ENCODE measurements at regions not wholly inside any gene's neighbourhood (a gene's known extent, or its start where the extent isn't known, plus 50 kb on each side); places are given as distances from the start of the nearest gene placed in this dataset.

DNA sequence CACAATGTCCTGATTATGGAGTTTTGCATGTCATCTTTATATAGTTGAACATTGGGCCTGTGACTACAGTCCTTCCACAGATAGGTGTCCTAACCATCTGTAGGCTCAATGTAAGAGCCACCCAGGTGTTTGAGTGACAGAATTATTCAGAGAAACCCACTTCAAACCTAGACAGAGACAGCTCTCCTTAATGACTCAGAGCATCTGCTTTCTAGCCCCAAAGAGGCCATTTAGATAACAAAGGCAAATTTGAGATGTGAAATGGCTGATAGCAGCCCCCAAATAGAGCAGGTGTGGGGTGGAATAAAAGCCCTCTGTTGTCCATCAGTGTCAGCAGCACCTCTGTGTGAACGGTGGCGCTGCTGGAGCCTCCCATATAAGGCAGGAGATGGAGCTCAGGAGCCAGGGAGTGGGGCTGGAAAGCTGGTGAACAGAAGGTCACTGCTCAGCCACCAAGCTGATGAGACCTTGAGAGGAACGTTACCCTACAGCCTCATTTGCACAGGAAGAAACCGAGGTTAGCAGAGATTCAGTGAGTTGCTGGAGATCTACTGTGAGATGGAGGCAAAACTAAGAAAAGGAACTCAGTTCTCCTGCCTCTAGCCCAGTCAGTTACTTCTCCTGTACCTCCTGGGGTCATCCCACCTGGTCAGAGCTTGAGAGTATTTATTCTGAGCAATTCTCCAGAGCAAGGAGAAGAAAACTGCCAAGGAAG, 153.3 kb upstream of the LNX1 start:
- TF ChIP-seq, protein P1, sequence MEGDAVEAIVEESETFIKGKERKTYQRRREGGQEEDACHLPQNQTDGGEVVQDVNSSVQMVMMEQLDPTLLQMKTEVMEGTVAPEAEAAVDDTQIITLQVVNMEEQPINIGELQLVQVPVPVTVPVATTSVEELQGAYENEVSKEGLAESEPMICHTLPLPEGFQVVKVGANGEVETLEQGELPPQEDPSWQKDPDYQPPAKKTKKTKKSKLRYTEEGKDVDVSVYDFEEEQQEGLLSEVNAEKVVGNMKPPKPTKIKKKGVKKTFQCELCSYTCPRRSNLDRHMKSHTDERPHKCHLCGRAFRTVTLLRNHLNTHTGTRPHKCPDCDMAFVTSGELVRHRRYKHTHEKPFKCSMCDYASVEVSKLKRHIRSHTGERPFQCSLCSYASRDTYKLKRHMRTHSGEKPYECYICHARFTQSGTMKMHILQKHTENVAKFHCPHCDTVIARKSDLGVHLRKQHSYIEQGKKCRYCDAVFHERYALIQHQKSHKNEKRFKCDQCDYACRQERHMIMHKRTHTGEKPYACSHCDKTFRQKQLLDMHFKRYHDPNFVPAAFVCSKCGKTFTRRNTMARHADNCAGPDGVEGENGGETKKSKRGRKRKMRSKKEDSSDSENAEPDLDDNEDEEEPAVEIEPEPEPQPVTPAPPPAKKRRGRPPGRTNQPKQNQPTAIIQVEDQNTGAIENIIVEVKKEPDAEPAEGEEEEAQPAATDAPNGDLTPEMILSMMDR (IDR thresholded peaks at IDR 0.05; ENCODE audit: insufficient read depth, low read depth, low read length) = no peak
- no peak for TF ChIP-seq EZH2 (IDR thresholded peaks at IDR 0.05; ENCODE audit: insufficient read depth, low read length)
- DNase-seq (ENCODE audit: low read depth) = no peak
- no peak overlapping the region for H3K9ac ChIP-seq (ENCODE audit: low read length)
- no peaks in the 10 kb centered on the region for H3K36me3 ChIP-seq (ENCODE audit: insufficient read depth, low read length)
- no peaks in the 10 kb centered on the region for H3K27me3 ChIP-seq (ENCODE audit: insufficient read depth, low read length)
- H3K36me3 Mint-ChIP-seq (ENCODE audit: low read depth, unreplicated experiment) = no peaks in the 10 kb centered on the region
- H3K27ac Mint-ChIP-seq (ENCODE audit: unreplicated experiment) = no peak overlapping the region
- H3K4me1 ChIP-seq (ENCODE audit: insufficient read depth, low read length) = no peaks in the 10 kb centered on the region
- H3K4me1 Mint-ChIP-seq (ENCODE audit: low read depth, unreplicated experiment) = no peaks in the 10 kb centered on the region
- H3K9me3 Mint-ChIP-seq (ENCODE audit: unreplicated experiment) = no peaks in the 10 kb centered on the region
- no peak for FAIRE-seq
- H3K79me2 ChIP-seq (ENCODE audit: insufficient read depth, low read length) = no peaks in the 10 kb centered on the region
- no peak overlapping the region for H3K27ac ChIP-seq (ENCODE audit: low read depth, low read length)
- H2AFZ ChIP-seq (ENCODE audit: low read depth, low read length) = no peak overlapping the region
- H3K4me3 Mint-ChIP-seq (ENCODE audit: unreplicated experiment) = no peak overlapping the region
- H3K4me3 ChIP-seq (ENCODE audit: insufficient read depth, low read depth, low read length) = no peak overlapping the region
- H3K27me3 Mint-ChIP-seq (ENCODE audit: low read depth, unreplicated experiment) = no peaks in the 10 kb centered on the region
- H3K4me2 ChIP-seq (ENCODE audit: low read length) = no peak overlapping the region
- no peaks in the 10 kb centered on the region for H4K20me1 ChIP-seq (ENCODE audit: insufficient read depth, low read length)
- no peaks in the 10 kb centered on the region for H3K9me3 ChIP-seq (ENCODE audit: insufficient read depth, low read depth, low read length)

DNA sequence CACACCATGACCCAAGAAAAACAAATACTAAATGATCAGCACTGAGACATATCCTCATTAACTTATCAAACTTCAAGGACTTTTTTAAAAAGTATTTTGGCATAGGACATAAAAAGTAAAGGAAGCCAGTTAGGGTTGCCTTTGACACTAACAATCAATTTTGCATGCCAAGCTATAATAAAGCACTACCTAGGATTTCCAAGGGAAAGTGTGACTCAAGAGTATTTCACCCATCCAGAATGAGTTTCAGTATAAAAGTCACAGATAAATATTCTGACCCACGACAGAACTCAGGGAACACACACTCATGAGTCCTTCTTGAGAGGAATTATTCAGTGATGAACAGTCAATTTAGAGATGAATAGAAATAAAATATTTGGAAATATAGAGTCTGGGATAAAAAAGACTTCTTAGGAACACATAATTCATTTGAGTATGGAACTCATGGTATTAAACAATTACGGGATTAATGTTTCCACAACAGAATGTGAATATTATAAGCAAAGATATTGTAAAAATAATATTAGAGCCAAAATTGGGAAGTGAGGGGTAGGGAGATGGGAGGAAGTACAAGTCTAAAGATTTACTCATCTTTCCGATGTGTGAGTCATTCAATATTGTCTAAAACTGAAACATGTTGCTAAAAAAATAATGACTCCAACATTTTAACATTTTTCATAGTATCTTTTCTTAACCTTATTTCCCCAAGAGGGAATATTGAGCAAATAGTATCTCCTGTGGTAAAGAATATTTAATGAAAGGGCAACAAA, 143.5 kb upstream of the LNX1 start:
- Mint-ChIP-seq H3K27ac (ENCODE audit: unreplicated experiment) (peak overlapping the region; percentile 72), H3K9me3 (ENCODE audit: unreplicated experiment) (no peaks in the 10 kb centered on the region), H3K4me1 (ENCODE audit: low read depth, unreplicated experiment) (peaks cover 11% of the 10 kb centered on the region), H3K4me3 (ENCODE audit: unreplicated experiment) (no peak overlapping the region), H3K27me3 (ENCODE audit: low read depth, unreplicated experiment) (no peaks in the 10 kb centered on the region), H3K36me3 (ENCODE audit: low read depth, unreplicated experiment) (no peaks in the 10 kb centered on the region)
- Histone ChIP-seq H4K20me1 (ENCODE audit: insufficient read depth, low read length) (no peaks in the 10 kb centered on the region), H3K79me2 (ENCODE audit: insufficient read depth, low read length) (no peaks in the 10 kb centered on the region), H3K4me3 (ENCODE audit: insufficient read depth, low read depth, low read length) (peak overlapping the region; percentile 1), H3K36me3 (ENCODE audit: insufficient read depth, low read length) (no peaks in the 10 kb centered on the region), H3K4me2 (ENCODE audit: low read length) (peak overlapping the region; percentile 56), H3K9me3 (ENCODE audit: insufficient read depth, low read depth, low read length) (no peaks in the 10 kb centered on the region), H3K27me3 (ENCODE audit: insufficient read depth, low read length) (no peaks in the 10 kb centered on the region), H3K27ac (ENCODE audit: low read depth, low read length) (peak overlapping the region; percentile 47), H2AFZ (ENCODE audit: low read depth, low read length) (no peak overlapping the region), H3K4me1 (ENCODE audit: insufficient read depth, low read length) (peaks cover 12% of the 10 kb centered on the region), H3K9ac (ENCODE audit: low read length) (no peak overlapping the region)
- DNase-seq (ENCODE audit: low read depth) = peak; percentile 81
- FAIRE-seq = peak; percentile 93
- no peak for TF ChIP-seq EZH2 (IDR thresholded peaks at IDR 0.05; ENCODE audit: insufficient read depth, low read length)
- TF ChIP-seq, protein P1 (IDR thresholded peaks at IDR 0.05; ENCODE audit: insufficient read depth, low read depth, low read length) = no peak
